SK-MEL-5 (cell line): ENCODE measurements at regions not wholly inside any gene's neighbourhood (a gene's known extent, or its start where the extent isn't known, plus 50 kb on each side); places are given as distances from the start of the nearest gene placed in this dataset.
"Not testable (repeated sequence)": the region's sequence is repeated elsewhere in the genome, so short reads cannot be mapped to it uniquely, and the experiment has no call there.

ENCODE experiments used
- DNase-seq: peaks from one replicate; pipeline ENCODE4 v3.0.0-alpha.2; 2016; ENCODE audit warnings: low read depth, low spot score
- in situ Hi-C: cut with HindIII; loops from 2 replicates; pipeline ENCODE4 v1.10.0; 2016; ENCODE audit warnings: low sequenced_read_pairs, high pct_unique_total_duplicates, low pct_unique_long_range_greater_than_20kb

DNA sequence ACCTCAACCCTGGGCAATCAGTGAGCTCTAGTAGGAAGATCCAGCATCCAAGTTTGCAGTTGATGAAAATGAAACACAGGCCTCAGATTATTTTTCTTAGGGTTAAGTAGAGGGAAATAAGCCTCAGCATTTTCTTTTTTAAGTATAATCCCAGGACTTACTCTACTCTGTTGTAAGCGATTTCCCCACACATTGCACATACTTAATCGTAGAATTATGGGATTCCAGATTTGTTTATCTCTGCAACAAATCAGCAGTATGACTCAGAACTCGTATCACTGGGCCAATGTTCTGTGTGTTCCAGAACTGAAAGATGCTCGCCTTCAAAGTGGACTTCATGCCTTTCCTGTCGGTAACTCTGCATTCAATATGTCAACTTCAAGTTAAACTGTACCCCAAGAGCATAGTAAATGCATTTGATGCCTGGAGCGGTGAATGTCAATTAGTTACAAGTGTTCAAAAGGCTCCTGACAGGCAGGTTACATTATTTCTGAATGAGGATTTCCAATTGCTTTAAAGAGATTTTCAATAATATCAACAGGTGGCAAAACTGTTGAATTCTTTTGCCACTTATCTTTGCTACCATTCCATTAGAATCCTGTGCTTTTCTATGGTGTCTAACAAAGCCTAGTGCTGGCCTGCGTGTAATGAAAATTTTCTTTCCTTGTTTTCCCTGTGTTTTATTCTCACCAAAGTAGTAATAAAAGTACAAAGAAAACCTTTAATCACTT is 323.8 kb upstream of the SYT1 start:
- in situ Hi-C loops, result no loop called here
- no peak for DNase-seq

DNA sequence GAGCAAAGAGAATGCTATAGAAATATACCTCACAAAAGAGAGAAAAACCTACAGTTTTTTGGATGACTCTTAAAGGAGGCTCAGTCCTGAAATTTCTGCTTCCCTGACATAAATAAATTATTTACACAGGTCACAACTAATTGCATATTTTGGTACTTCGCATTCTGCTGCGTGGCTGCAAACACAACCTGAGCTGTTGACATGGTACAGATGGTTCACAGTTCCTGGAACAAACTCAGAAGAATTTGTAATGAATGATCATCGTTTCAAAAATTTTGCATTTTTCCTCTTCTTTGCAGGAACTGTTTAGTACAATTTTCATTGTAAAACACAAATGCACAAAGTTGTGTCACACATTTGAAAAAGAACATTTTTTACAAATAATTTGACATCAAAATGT is 313.7 kb upstream of the SYT1 start:
- DNase-seq, result no peak
- in situ Hi-C loops, result no loop called here

DNA sequence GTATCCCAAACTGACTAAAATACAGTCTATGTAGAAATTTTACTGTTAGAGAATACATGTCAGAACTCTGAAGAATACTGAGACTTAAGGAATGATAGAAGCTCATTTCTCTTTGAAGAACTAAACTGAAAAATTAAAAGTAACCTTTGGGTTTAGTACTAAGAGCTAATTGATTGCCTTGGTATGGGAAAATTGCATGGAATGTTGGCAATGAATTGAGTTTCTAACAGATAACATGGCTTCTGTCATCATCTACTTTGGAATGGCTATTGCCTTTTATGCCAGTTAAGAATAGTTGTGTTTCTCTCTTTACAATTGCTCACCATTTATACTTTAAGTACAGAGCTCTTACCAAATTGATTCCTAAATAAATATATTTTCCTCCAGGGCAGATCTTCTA is 308.8 kb upstream of the SYT1 start:
- no peak for DNase-seq
- in situ Hi-C loops, result no loop called here

DNA sequence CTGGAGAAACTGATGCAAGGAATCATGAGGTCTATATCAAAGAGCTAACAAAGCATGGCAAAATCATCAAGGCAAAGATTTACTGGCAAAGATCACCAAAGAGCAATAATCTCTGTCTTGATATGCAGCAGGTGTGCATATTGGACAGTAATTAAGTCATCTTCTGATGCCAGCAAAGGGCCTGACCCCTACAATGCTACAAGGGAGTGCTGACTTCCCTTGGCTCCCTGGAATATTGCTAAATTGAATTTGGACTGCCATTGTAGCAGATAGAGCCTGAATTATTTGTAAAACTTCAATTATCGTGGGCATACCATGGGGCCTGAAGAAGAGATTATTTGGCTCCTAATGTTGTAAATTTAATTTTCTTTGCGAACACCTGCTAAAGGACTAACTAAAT is 307.9 kb upstream of the SYT1 start:
- in situ Hi-C loops, result no loop called here
- DNase-seq, result no peak

DNA sequence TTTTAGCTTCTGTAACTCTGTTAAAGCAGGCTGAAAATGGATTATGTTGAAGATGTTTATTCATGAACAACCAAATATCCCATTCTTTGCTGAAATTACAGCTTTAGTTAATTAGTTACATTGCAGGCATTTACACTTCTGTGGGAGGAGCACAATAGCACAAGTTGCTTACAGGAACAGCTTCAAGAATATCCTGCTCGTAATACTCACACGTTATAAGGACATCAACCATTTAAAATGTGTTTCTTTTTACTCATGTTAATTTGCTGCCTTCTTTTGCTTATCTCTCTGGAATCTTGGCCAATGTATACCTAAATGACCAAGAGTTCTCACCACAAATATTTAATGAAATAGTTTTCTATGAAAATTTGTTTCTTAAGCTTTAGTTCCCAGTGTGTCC is 305.2 kb upstream of the SYT1 start:
- no peak for DNase-seq
- in situ Hi-C loops, result no loop called here

DNA sequence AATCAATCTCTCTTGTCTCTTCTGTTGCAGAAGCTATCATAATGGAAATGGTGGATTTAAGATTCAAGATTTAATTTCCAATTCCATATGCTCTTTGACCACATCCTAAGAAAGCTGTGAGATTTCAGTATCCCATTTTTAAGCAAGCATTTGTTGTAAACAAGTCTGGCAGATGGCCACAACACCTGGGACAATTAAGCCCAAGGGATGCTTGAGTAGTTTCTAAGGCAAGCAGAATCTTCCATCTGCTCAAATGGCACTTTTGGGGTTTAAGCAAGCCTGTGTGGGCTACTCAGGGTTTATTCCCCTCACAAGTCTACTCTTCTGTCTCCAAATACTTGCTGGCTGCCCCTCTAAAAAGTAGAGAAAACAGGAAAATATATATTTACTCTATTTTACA is 304.7 kb upstream of the SYT1 start:
- in situ Hi-C loops, result no loop called here
- no peak for DNase-seq

DNA sequence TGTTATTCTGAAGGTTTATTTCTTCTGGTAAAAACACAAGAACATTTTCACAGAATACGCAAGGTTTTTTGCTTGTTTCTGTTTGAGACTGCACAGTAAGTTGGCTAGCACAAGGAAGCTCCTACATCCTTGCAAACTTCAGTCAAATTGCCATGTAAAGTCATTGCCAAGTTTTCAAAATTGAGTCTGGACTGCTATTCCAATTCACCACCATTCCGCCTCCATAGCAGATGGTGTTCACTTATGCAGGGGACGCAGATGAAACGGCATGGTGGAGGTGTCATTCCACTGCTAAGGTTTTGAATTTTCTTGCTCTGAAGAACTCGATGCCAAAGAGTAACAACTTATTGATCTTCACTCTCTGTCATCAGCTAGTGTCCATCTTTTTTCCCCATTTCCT is 303.9 kb upstream of the SYT1 start:
- in situ Hi-C loops, result no loop called here
- no peak for DNase-seq

DNA sequence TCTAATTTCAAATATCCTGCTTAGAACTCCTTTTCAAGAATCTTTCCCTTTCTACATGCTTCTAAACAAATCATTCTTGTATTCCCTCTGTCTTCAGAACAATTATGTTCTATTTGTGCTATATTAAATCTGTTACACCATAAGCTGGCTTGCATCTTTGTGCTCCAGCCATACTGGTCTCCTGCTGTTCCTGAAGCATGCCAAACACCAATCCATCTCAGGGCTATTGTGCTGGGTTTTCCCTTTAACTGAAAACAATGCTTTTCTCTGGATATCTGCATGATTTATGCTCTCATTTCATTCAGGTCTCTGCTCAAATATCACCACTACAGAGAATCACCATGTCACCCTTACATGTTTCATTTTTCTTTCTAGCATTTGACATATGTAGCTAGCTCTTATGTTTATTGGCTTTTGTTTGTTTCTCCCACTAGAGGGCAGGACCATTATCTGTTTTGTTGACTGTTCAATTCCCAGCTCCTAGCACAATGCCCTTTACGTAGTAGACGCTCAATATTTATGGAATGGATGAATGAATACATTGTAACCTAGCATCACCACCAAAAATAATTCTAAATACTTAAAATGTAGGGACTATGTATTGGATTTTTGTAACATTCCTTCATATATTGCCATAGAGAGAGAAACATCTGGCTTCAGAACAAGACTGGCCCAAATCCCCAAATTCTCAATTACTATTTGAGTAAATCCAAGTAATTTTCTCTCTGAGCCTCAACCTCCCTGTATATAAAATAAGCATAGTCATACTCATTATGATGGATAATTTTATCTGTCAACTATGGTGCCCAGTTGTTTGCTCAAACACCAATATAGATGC is 302.0 kb upstream of the SYT1 start:
- in situ Hi-C loops, result no loop called here
- peak; percentile 63 for DNase-seq

DNA sequence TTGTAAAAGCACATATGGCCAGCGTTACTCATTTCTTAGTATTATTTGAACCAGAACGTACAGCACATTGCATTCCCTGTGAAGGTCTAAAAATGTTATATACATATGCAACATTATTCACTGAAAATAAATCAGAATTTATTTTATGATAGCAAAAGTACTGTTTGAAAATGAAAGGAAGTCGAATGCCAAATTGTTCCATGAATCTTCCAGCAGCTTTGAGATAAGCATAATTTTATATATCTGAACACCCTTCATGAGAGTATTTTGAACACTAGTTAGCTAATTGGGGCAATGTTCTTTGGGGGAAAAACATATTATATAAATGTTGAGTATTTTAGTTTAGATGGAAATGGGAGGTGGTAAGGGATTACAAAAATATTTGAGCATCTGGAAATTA is 300.7 kb upstream of the SYT1 start:
- in situ Hi-C loops, result no loop called here

DNA sequence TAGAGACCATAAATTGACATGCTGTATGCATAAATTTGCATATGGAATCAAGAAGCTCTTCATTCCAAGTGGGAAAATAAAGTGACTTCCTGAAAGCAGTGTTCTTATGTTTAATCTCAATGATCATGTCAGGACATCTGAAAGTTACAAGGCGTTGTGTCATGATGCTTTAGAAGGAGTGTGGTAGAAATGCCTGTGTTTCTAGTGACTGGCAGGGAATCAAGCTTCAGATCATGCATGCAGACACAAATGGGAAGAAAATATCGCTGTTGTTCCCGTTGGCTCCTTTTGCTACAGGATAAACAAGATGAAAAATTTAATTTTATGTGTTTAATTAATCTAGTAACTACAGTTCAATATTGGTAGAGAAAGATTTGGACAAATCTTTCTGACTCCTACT is 298.1 kb upstream of the SYT1 start:
- DNase-seq, result no peak
- in situ Hi-C loops, result no loop called here

More for the DNA sequence above, 300.7 kb upstream of the SYT1 start:
- no peak for DNase-seq

DNA sequence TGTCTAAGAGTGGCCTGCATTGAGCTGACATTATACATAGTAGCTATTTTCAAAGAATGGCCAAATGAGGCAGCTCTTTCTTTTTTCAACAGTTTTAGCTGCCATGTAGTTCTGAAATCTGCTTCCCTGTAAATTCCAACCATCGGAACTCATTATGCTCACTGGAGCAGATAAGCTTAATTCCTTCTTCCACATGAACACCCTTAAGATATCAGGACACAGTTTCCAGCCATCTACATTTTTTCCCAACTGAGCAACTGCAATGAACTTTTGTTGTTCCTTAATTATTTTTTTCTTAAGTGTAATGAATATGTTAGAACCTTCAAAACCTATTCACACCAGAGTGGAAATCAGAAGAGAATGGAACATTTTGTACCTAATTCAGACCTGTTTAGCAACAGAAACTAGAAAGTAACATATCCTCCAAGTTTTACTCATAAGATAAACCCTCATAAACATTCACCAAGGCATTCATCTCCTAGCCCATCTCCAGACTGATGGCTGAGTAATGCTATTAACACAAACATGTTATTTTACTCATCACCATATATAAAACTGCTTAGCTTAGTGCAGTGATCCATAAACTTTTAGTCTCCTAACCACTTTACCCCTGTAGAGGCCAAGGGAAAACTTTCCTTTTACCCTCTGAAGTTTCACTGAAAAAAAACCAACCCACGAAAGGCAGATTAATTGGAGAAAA is 296.1 kb upstream of the SYT1 start:
- no peak for DNase-seq
- in situ Hi-C loops, result no loop called here

DNA sequence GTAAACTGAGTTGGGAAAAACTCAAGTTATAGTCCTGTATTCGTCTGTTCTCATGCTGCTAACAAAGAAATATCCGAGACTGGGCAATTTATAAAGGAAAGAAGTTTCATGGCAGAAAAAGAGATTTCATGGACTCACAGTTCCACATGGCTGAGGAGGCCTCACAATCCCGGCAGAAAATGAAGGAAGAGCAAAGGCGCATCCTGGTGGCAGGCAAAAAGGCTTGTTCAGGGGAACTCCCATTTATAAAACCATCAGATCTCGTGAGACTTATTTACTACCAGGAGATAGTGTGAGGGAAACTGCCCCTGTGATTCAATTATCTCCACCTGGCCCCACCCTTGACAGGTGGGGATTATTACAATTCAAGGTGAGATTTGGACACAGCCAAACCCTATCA is 292.6 kb upstream of the SYT1 start:
- in situ Hi-C loops, result no loop called here

DNA sequence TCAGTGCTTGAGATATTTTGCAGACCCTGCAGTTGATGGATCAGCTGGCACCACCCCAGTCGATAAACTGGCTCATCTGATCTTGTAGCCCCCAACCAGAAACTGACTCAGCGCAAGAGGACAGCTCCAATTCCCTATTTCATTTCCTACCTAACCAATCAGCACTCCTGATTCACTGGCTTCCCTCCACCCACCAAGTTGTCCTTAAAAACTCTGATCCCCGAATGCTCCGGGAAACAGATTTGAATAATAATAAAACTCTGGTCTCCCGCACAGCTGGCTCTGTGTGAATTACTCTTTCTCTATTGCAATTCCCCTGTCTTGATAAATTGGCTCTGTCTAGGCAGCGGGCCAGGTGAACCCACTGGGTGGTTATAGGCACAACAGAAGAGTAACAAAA is 289.4 kb upstream of the SYT1 start:
- in situ Hi-C loops, result not testable (repeated sequence)

More for the DNA sequence above, 292.6 kb upstream of the SYT1 start:
- peak; percentile 24 for DNase-seq

DNA sequence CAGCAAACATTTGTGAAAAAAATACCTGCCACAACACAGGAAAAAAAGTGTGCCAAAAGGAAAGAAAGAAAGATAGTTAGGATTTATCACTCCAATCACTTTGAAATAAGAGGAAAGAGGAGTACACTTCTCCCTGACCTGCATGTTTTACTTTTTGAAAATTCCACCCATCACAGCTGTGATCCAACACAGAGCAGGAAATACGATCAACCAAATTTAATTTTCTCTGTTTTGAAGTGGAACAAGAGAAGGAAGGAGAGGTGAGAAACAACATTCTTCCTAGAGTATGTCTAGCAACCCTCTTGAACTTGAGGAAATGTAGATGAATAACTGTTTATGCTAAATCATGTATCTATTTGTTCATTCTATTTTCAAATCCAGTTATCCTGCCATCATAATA is 284.7 kb upstream of the SYT1 start:
- in situ Hi-C loops, result no loop called here
- no peak for DNase-seq

More for the DNA sequence above, 289.4 kb upstream of the SYT1 start:
- not testable (repeated sequence) for DNase-seq

DNA sequence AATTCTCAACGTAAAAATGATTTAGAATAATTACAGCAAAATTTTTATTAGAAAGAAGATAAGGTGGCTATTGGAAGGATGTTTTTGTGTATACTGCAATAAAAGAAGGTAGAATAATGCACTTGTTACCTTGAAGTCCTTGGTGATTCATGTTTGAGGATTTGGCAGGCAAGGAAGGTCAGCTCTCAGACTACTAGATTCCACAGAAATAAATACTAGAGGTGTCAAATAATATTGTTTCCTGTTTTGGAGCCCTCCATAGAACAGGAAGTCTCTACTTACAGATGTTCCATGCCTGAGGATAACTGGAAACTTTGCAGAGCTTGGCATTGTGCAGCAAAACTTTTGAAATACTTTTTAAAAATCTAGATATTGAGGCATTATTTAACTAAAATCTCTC is 284.3 kb upstream of the SYT1 start:
- DNase-seq, result no peak
- in situ Hi-C loops, result no loop called here

DNA sequence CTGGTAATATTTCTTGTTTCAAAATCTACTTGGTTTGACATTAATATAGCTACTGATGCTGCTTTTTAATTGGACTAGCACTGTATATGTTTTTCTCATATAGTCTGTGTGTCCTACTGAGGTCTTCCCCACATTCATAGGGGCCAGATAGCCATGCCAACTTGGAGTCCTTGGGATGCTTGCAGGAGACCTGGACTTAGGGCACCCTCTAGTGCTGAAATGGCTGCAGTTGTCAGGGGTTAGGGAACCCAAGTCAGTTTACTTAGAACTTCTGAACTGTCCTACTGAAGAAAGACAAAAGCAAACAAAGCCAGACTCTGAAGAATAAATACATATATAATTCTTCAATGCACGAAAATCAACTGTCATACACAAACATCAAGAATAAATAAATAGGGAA is 279.9 kb upstream of the SYT1 start:
- peak; percentile 59 for DNase-seq
- in situ Hi-C loops, result no loop called here

DNA sequence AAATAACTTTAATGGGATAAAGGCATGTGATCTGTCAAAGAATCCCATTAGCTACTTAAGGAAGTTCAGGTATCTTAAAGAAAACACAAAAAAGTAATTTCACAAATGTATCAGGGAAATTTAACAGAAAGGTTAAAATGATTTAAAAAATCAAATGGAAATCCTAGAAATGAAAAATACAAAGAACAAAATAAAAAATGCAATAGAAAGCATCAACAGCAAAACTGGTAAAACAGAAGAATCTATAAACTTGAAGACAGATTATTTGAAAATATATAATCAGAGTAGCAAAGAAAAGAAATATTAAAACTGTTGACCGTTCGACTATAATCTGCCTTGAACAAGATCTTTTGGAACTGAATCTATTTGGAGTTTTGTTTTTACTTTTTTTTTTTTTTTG is 279.4 kb upstream of the SYT1 start:
- DNase-seq, result no peak
- in situ Hi-C loops, result no loop called here

DNA sequence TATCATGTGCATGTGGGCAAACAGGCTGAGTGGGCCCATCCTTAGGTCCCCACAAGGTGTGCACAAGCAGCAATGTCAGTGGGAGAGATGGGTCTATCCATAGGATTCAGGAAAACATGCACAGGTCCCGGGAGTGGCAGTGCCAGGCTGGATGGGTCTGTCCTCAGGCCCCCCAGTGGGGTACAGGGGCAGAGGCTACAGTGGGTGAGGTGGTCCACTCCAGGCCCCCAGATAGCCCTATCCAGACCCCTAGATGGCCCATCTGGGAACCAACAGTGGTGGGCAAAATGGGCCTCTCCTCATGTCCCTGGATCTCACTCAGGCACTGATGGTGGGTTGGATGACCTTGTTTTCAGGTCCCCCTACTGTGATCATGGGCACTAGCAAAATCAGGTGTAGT is 277.8 kb upstream of the SYT1 start:
- in situ Hi-C loops, result no loop called here
- DNase-seq, result no peak

DNA sequence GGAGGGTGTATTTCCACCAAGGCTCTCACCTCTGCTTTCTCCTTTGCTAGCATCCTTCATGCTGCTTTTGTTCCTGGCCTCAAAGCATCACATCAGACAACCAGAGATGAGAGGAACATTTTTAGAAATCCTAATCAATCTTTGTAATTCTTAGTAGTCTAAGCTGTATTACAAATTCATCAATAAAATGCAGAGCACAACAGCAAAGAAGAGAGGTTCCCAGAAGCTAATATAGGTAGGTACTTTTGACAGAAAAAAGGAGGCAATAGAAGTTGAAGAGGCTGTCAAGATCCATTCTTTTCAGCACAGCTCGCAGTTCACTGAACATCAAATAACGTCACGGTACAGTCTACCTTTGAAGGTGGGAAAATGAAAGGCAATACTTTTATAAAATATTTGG is 265.2 kb upstream of the SYT1 start:
- no peak for DNase-seq
- in situ Hi-C loops, result no loop called here
